ENCODE measurements at regions not wholly inside any gene's neighbourhood (a gene's known extent, or its start where the extent isn't known, plus 50 kb on each side); places are given as distances from the start of the nearest gene placed in this dataset.

DNA sequence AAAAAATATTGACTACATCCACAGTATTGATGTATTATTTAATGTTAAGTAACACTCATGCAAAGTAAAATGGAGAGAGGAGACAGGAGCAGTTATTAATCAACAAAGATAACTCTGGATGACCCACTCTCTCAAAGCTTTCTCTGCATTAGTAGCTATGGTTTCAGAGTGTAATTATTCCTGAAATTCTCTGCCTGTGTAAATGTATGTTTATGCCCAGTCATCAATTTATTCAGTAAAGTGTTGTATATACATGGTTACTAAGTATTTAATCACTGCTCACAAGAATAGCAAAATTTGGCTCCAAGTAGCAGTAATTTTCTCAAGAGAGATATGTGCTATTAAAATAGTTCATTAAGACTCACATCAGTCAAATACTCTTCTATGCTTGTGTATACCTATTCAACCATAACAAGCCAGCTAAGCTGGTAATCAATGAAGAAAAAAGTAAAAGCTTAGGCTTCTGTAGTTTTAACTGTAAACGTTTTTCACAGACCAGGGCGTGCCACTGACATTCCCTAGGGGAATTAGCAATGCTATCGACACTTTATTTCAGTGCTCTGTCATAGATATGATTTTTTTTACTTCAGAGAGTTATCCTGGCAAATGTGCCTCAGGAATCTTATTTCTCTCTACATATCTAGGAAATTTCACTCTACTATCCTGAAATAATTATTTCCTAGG is 54.0 kb upstream of the RAB32 start:
- FAIRE-seq, result peak; percentile 60

All from islet of Langerhans (tissue), 1 donor.